IPS DF 6.9 (cell line): ENCODE measurements at regions not wholly inside any gene's neighbourhood (a gene's known extent, or its start where the extent isn't known, plus 50 kb on each side); places are given as distances from the start of the nearest gene placed in this dataset.

ENCODE experiments used
- DNase-seq: peaks from one replicate; pipeline ENCODE4 v3.0.0-alpha.2; 2013; ENCODE audit warnings: low read depth, low spot score
- H3K27ac ChIP-seq: one replicate; pipeline ENCODE4 v1.5.1; 2013; ENCODE audit warnings: low read length, control low read depth
- H3K27me3 ChIP-seq: 2 replicates; pipeline ENCODE4 v1.6.1; 2013; ENCODE audit warnings: mild to moderate bottlenecking, low read length; ENCODE audit not compliant: control insufficient read depth, insufficient read depth
- H3K36me3 ChIP-seq: 2 replicates; pipeline ENCODE4 v1.6.1; 2013; ENCODE audit warnings: low read length; ENCODE audit not compliant: control insufficient read depth, insufficient read depth
- H3K4me1 ChIP-seq: 2 replicates; pipeline ENCODE4 v1.6.1; 2013; ENCODE audit warnings: low read length; ENCODE audit not compliant: control insufficient read depth, insufficient read depth
- H3K4me3 ChIP-seq: 2 replicates; pipeline ENCODE4 v1.5.1; 2013; ENCODE audit warnings: mild to moderate bottlenecking, low read length
- H3K9me3 ChIP-seq: 2 replicates; pipeline ENCODE4 v1.6.1; 2013; ENCODE audit warnings: low read length, inconsistent platforms; ENCODE audit not compliant: control insufficient read depth, insufficient read depth
- WGBS: extraction: QIAGEN DNeasy Blood & Tissue Kit; methylation state at CpG from one replicate; pipeline ENCODE4 v1.1.7; 2013; ENCODE audit warnings: mixed read lengths, missing lambda C conversion rate; ENCODE audit not compliant: insufficient read length, insufficient coverage; 5-methylcytosine and 5-hydroxymethylcytosine counted together

GRCh38 chr9:567747-568305 is 273.7 kb upstream of the DMRT1 start:
- Histone ChIP-seq H3K9me3 (no peaks in the 10 kb centered on the region), H3K4me3 (no peak overlapping the region), H3K27me3 (no peaks in the 10 kb centered on the region), H3K4me1 (0 out of 2 replicates have a peak, but pooled peaks cover 1% of the 10 kb centered on the region), H3K27ac (no peak overlapping the region), H3K36me3 (no peaks in the 10 kb centered on the region)
- DNase-seq, result no peak
- WGBS, result no CpG with 5 or more reads among the region's 3 CpGs

- Histone ChIP-seq H3K4me1 (peaks cover 4% of the 10 kb centered on the region; the same call in 1 of the 2 replicates), H3K27ac (no peak overlapping the region), H3K27me3 (no peaks in the 10 kb centered on the region), H3K36me3 (no peaks in the 10 kb centered on the region), H3K4me3 (no peak overlapping the region), H3K9me3 (no peaks in the 10 kb centered on the region)
- WGBS, result no CpG with 5 or more reads among the region's 3 CpGs
- no peak for DNase-seq
These were observed 272.2 kb upstream of the DMRT1 start for GRCh38 chr9:569296-569695.

GRCh38 chr9:570187-570586 is 271.3 kb upstream of the DMRT1 start:
- no peaks in the 10 kb centered on the region for H3K27me3 ChIP-seq
- DNase-seq, result no peak
- H3K27ac ChIP-seq, result no peak overlapping the region
- no peaks in the 10 kb centered on the region for H3K36me3 ChIP-seq
- no peaks in the 10 kb centered on the region for H3K9me3 ChIP-seq
- WGBS, result no CpG with 5 or more reads among the region's 5 CpGs
- no peak overlapping the region for H3K4me3 ChIP-seq
- H3K4me1 ChIP-seq, result peaks cover 6% of the 10 kb centered on the region

GRCh38 chr9:571066-571465 is 270.4 kb upstream of the DMRT1 start:
- H3K36me3 ChIP-seq, result no peaks in the 10 kb centered on the region
- DNase-seq, result no peak
- H3K4me3 ChIP-seq, result no peak overlapping the region
- no peak overlapping the region for H3K27ac ChIP-seq
- no CpG with 5 or more reads among the region's 3 CpGs for WGBS
- peaks cover 6% of the 10 kb centered on the region for H3K4me1 ChIP-seq
- no peaks in the 10 kb centered on the region for H3K27me3 ChIP-seq
- H3K9me3 ChIP-seq, result no peaks in the 10 kb centered on the region

- Histone ChIP-seq H3K9me3 (no peaks in the 10 kb centered on the region), H3K27ac (no peak overlapping the region)
These were observed 269.8 kb upstream of the DMRT1 start for GRCh38 chr9:571741-572140.

GRCh38 chr9:573691-574410 is 267.6 kb upstream of the DMRT1 start:
- H3K27me3 ChIP-seq, result no peaks in the 10 kb centered on the region
- DNase-seq, result no peak
- H3K36me3 ChIP-seq, result no peaks in the 10 kb centered on the region
- WGBS, result no CpG with 5 or more reads among the region's 10 CpGs
- H3K27ac ChIP-seq, result no peak overlapping the region
- H3K4me1 ChIP-seq, result peaks cover 6% of the 10 kb centered on the region
- no peak overlapping the region for H3K4me3 ChIP-seq
- H3K9me3 ChIP-seq, result no peaks in the 10 kb centered on the region

More at GRCh38 chr9:571741-572140, 269.8 kb upstream of the DMRT1 start:
- Histone ChIP-seq H3K4me1 (peaks cover 6% of the 10 kb centered on the region), H3K27me3 (no peaks in the 10 kb centered on the region), H3K36me3 (no peaks in the 10 kb centered on the region), H3K4me3 (no peak overlapping the region)
- no peak for DNase-seq
- no CpG with 5 or more reads among the region's 2 CpGs for WGBS

- H3K4me1 ChIP-seq, result peaks cover 6% of the 10 kb centered on the region
- no peak for DNase-seq
- WGBS, result no CpG with 5 or more reads among the region's 1 CpG
- no peaks in the 10 kb centered on the region for H3K9me3 ChIP-seq
- no peaks in the 10 kb centered on the region for H3K36me3 ChIP-seq
- no peaks in the 10 kb centered on the region for H3K27me3 ChIP-seq
- no peak overlapping the region for H3K4me3 ChIP-seq
- no peak overlapping the region for H3K27ac ChIP-seq
These were observed 266.4 kb upstream of the DMRT1 start for GRCh38 chr9:575139-575538.

GRCh38 chr9:580652-581342 is 260.7 kb upstream of the DMRT1 start:
- no CpG with 5 or more reads among the region's 39 CpGs for WGBS
- Histone ChIP-seq H3K9me3 (peaks cover 2% of the 10 kb centered on the region; the same call in 1 of the 2 replicates), H3K4me1 (no peaks in the 10 kb centered on the region), H3K4me3 (no peak overlapping the region), H3K36me3 (peaks cover 6% of the 10 kb centered on the region), H3K27me3 (no peaks in the 10 kb centered on the region), H3K27ac (no peak overlapping the region)
- DNase-seq, result no peak

- H3K36me3 ChIP-seq, result peaks cover 6% of the 10 kb centered on the region
- no peaks in the 10 kb centered on the region for H3K27me3 ChIP-seq
- H3K9me3 ChIP-seq, result peaks cover 2% of the 10 kb centered on the region; the same call in 1 of the 2 replicates
- WGBS, result no CpG with 5 or more reads among the region's 7 CpGs
- H3K27ac ChIP-seq, result no peak overlapping the region
- H3K4me3 ChIP-seq, result no peak overlapping the region
- no peak for DNase-seq
- no peaks in the 10 kb centered on the region for H3K4me1 ChIP-seq
These were observed 259.6 kb upstream of the DMRT1 start for GRCh38 chr9:581673-582497.

GRCh38 chr9:582775-583174 is 258.7 kb upstream of the DMRT1 start:
- no peaks in the 10 kb centered on the region for H3K27me3 ChIP-seq
- no peak overlapping the region for H3K4me3 ChIP-seq
- WGBS, result no CpG with 5 or more reads among the region's 3 CpGs
- H3K4me1 ChIP-seq, result no peaks in the 10 kb centered on the region
- H3K36me3 ChIP-seq, result peaks cover 6% of the 10 kb centered on the region
- H3K27ac ChIP-seq, result no peak overlapping the region
- no peak for DNase-seq
- peaks cover 2% of the 10 kb centered on the region; the same call in 1 of the 2 replicates for H3K9me3 ChIP-seq
